Neural cell (in vitro differentiated cells): ENCODE measurements at regions not wholly inside any gene's neighbourhood (a gene's known extent, or its start where the extent isn't known, plus 50 kb on each side); places are given as distances from the start of the nearest gene placed in this dataset.

Experiments used
- H2AFZ ChIP-seq: fragments of 200-600, 300-800 bp; sonication (generic), shearing (Covaris generic); 2 replicates; pipeline ENCODE4 v1.6.0; 2014; ENCODE audit warnings: low read depth, mild to moderate bottlenecking, antibody characterized with exemption, low read length, moderate library complexity
- H3F3A ChIP-seq: fragments of 200-600 bp; shearing (Covaris generic); 2 replicates; pipeline ENCODE4 v1.6.1; 2016; ENCODE audit warnings: mild to moderate bottlenecking, moderate library complexity, mixed read lengths, antibody characterized with exemption, low read length; ENCODE audit not compliant: insufficient read depth, poor library complexity, severe bottlenecking
- H3K27ac ChIP-seq: fragments of 200-600, 300-800 bp; sonication (generic), shearing (Covaris generic); 2 replicates; pipeline ENCODE4 v1.5.1; 2014; ENCODE audit warnings: mild to moderate bottlenecking, low read length, moderate library complexity
- H3K27me3 ChIP-seq: fragments of 300-800, 200-600 bp; sonication (generic), shearing (Covaris generic); 2 replicates; pipeline ENCODE4 v1.6.0; 2014; ENCODE audit warnings: mild to moderate bottlenecking, low read depth, low read length, moderate library complexity; ENCODE audit not compliant: insufficient read depth
- H3K36me3 ChIP-seq: fragments of 300-800, 200-600 bp; sonication (generic), shearing (Covaris generic); 2 replicates; pipeline ENCODE4 v1.5.1; 2014; ENCODE audit warnings: mild to moderate bottlenecking, antibody characterized with exemption, low read length, moderate library complexity; ENCODE audit not compliant: insufficient read depth
- H3K4me2 ChIP-seq: fragments of 300-800, 200-600 bp; sonication (generic), shearing (Covaris generic); 2 replicates; pipeline ENCODE4 v1.6.0; 2014; ENCODE audit warnings: mild to moderate bottlenecking, low read length
- H3K4me3 ChIP-seq: fragments of 300-800, 200-600 bp; sonication (generic), shearing (Covaris generic); 2 replicates; pipeline ENCODE4 v1.5.1; 2014; ENCODE audit warnings: mild to moderate bottlenecking, low read length, moderate library complexity
- H3K79me2 ChIP-seq: fragments of 200-600 bp; shearing (Covaris generic); replicated peaks from 2 replicates; pipeline ENCODE4 v1.6.0; 2014; ENCODE audit warnings: mild to moderate bottlenecking, low read length, moderate library complexity; ENCODE audit not compliant: insufficient read depth
- H3K9ac ChIP-seq: fragments of 300-800, 200-600 bp; sonication (generic), shearing (Covaris generic); 2 replicates; pipeline ENCODE4 v1.6.1; 2016; ENCODE audit warnings: mild to moderate bottlenecking, low read length, mixed read lengths
- H3K9me2 ChIP-seq: fragments of 200-600 bp; shearing (Covaris generic); 2 replicates; pipeline ENCODE4 v1.6.1; 2016; ENCODE audit warnings: mild to moderate bottlenecking, low read length, mixed read lengths; ENCODE audit not compliant: insufficient read depth
- H3K9me3 ChIP-seq: fragments of 200-600, 300-800 bp; sonication (generic), shearing (Covaris generic); 2 replicates; pipeline ENCODE4 v1.6.1; 2016; ENCODE audit warnings: mild to moderate bottlenecking, mixed run types, low read length, moderate library complexity, mixed read lengths
- H4K20me1 ChIP-seq: fragments of 200-600 bp; shearing (Covaris generic); 2 replicates; pipeline ENCODE4 v1.6.1; 2016; ENCODE audit warnings: mild to moderate bottlenecking, mixed run types; ENCODE audit not compliant: insufficient read depth
- CTCF ChIP-seq: fragments of 450-650 bp; IDR thresholded peaks from 2 replicates; pipeline ENCODE4 v1.5.1; 2014; ENCODE audit warnings: antibody characterized with exemption, mild to moderate bottlenecking, moderate library complexity; ENCODE audit not compliant: poor library complexity, severe bottlenecking
- EP300 ChIP-seq: fragments of 450-650 bp; conservative IDR thresholded peaks from 2 replicates; pipeline ENCODE4 v1.6.1; 2014; ENCODE audit warnings: antibody characterized with exemption, mild to moderate bottlenecking, moderate library complexity; ENCODE audit not compliant: poor library complexity, severe bottlenecking
- EZH2 ChIP-seq: fragments of 200-600, 300-800 bp; shearing (Covaris generic), sonication (generic); IDR thresholded peaks from 2 replicates; pipeline ENCODE4 v1.6.1; 2014; ENCODE audit warnings: antibody characterized with exemption, low read length, borderline replicate concordance, mild to moderate bottlenecking; ENCODE audit not compliant: insufficient read depth, poor library complexity, severe bottlenecking
- MXI1 ChIP-seq: fragments of 450-650 bp; conservative IDR thresholded peaks from 2 replicates; pipeline ENCODE4 v1.6.1; 2014; ENCODE audit warnings: antibody characterized with exemption, mild to moderate bottlenecking; ENCODE audit not compliant: poor library complexity, severe bottlenecking
- POLR2AphosphoS5 ChIP-seq: IDR thresholded peaks from 2 replicates; pipeline ENCODE4 v1.6.1; 2012
- RAD21 ChIP-seq: fragments of 450-650 bp; conservative IDR thresholded peaks from 2 replicates; pipeline ENCODE4 v1.6.1; 2014; ENCODE audit warnings: antibody characterized with exemption, mild to moderate bottlenecking, moderate library complexity
- REST ChIP-seq: IDR thresholded peaks from 2 replicates; pipeline ENCODE4 v1.6.1; 2012; ENCODE audit warnings: borderline replicate concordance
- SMC3 ChIP-seq: fragments of 450-650 bp; conservative IDR thresholded peaks from 2 replicates; pipeline ENCODE4 v1.6.1; 2014; ENCODE audit warnings: antibody characterized with exemption, mild to moderate bottlenecking, moderate library complexity; ENCODE audit not compliant: poor library complexity
- TAF1 ChIP-seq: IDR thresholded peaks from 2 replicates; pipeline ENCODE4 v1.6.1; 2012; ENCODE audit warnings: low read depth

- H4K20me1 ChIP-seq, result no peaks in the 10 kb centered on the region
- no peak overlapping the region for H3K4me2 ChIP-seq
- TF ChIP-seq MXI1 (no peak), POLR2AphosphoS5 (no peak), EZH2 (no peak), EP300 (no peak), REST (no peak), TAF1 (no peak), CTCF (no peak), SMC3 (no peak), RAD21 (no peak)
- no peaks in the 10 kb centered on the region for H3K9me3 ChIP-seq
- no peaks in the 10 kb centered on the region for H3K27me3 ChIP-seq
- no peaks in the 10 kb centered on the region for H3F3A ChIP-seq
- H3K27ac ChIP-seq, result no peak overlapping the region
- no peak overlapping the region for H3K9ac ChIP-seq
- no peaks in the 10 kb centered on the region for H3K36me3 ChIP-seq
- H3K9me2 ChIP-seq, result no peaks in the 10 kb centered on the region
- H2AFZ ChIP-seq, result no peak overlapping the region
- H3K4me3 ChIP-seq, result no peak overlapping the region
- H3K79me2 ChIP-seq, result no peaks in the 10 kb centered on the region
Measured at GRCh38 chr17:71149607-71150006, 971.2 kb upstream of the SOX9 start.

GRCh38 chr17:71157297-71157696 lies 963.5 kb upstream of the SOX9 start:
- Histone ChIP-seq H3K9ac (no peak overlapping the region), H3K27ac (no peak overlapping the region), H3F3A (no peaks in the 10 kb centered on the region), H3K4me2 (no peak overlapping the region), H3K79me2 (no peaks in the 10 kb centered on the region), H3K9me2 (no peaks in the 10 kb centered on the region), H3K4me3 (no peak overlapping the region), H3K9me3 (no peaks in the 10 kb centered on the region), H3K36me3 (no peaks in the 10 kb centered on the region), H3K27me3 (no peaks in the 10 kb centered on the region), H4K20me1 (no peaks in the 10 kb centered on the region), H2AFZ (no peak overlapping the region)
- no peak for TF ChIP-seq MXI1
- TF ChIP-seq RAD21, result no peak
- no peak for TF ChIP-seq POLR2AphosphoS5
- TF ChIP-seq SMC3, result no peak
- no peak for TF ChIP-seq EZH2
- no peak for TF ChIP-seq TAF1
- TF ChIP-seq EP300, result no peak
- TF ChIP-seq REST, result no peak
- TF ChIP-seq CTCF, result no peak
